ENCODE measurements at regions not wholly inside any gene's neighbourhood (a gene's known extent, or its start where the extent isn't known, plus 50 kb on each side); places are given as distances from the start of the nearest gene placed in this dataset.
"Not testable (repeated sequence)": the region's sequence is repeated elsewhere in the genome, so short reads cannot be mapped to it uniquely, and the experiment has no call there.

- DNase-seq (ENCODE audit: low spot score), result no peak
Observed at GRCh38 chr15:95175914-95176658, 944.7 kb downstream of the MCTP2 start.

GRCh38 chr15:95176794-95177577 lies 945.6 kb downstream of the MCTP2 start:
- no peak for DNase-seq (ENCODE audit: low spot score)

- DNase-seq (ENCODE audit: low spot score), result no peak
Observed at GRCh38 chr15:95180530-95180929, 949.2 kb downstream of the MCTP2 start.

- DNase-seq (ENCODE audit: low spot score), result no peak
Observed at GRCh38 chr15:95182091-95182490, 950.7 kb downstream of the MCTP2 start.

GRCh38 chr15:95192923-95193322 lies 961.6 kb downstream of the MCTP2 start:
- DNase-seq (ENCODE audit: low spot score), result no peak

GRCh38 chr15:95194746-95195145 lies 963.4 kb downstream of the MCTP2 start:
- DNase-seq (ENCODE audit: low spot score), result no peak

DNA sequence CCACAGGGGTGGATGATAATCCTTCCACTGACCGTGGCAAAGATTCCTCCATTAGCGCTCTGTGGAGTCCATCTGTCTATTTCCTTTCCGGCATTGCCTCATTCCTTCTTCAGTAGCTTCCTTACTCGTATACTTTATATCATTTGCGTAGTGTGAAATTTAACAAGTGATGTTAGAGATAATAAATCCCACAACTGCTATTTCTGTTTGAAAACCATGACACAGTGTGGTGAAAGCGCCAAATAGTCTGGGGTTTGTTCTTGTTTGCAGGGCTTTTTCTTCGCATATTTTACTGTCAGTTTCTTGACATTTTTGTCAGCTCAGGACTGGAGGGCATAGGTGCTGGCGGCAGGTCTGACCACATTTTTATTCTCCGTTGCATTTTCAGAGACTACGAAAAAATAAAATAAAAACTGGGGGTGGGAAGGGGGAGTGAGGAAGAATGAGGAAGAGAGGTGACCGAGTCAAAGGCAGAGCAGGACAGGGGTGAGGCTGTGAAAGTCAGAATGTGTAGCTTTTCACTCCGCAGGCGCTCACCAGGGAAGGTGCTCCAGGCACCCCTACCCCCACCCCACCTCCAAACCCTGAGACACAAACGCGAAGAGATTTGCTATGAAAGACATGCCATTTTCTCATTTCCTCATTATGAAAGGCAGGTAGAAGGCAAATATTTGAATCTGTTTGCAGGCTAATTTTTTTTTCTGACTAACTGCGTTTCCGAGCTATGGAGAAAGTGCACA lies 965.0 kb downstream of the MCTP2 start:
- DNase-seq (ENCODE audit: low spot score), result no peak

GRCh38 chr15:95202569-95203349 lies 971.4 kb downstream of the MCTP2 start:
- DNase-seq (ENCODE audit: low spot score), result no peak

GRCh38 chr15:95205077-95205476 lies 973.7 kb downstream of the MCTP2 start:
- DNase-seq (ENCODE audit: low spot score), result no peak

DNA sequence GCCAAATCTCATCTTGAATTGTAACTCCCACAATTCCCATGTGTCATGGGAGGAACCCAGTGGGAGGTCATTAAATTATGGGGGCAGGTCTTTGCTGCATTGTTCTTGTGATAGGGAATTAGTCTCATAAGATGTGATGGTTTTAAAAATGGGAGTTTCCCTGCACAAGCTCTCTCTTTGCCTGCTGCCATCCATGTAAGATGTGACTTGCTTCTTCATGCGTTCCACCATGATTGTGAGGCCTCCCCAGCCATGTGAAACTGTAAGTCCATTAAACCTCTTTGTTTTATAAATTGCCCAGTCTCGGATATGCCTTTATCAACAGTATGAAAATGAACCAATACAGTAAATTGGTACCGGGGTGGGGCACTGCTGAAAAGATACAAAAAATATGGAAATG lies 974.5 kb downstream of the MCTP2 start:
- not testable (repeated sequence) for DNase-seq (ENCODE audit: low spot score)

DNA sequence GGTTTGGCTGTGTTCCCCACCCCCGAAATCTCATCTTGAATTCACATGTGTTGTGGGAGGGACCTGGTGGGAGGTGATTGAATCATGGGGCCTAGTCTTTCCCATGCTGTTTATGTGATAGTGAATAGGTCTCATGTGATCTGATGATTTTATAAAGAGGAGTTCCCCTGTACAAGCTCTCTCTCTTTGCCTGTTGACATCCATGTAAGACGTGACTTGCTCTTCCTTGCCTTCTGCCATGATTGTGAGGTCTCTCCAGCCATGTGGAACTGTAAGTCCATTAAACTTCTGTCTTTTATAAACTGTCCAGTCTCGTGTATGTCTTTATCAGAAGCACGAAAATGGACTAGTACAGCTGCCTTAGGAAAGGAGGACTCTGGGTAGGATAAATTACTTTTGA lies 976.7 kb downstream of the MCTP2 start:
- DNase-seq (ENCODE audit: low spot score), result no peak

- no peak for DNase-seq (ENCODE audit: low spot score)
Observed at GRCh38 chr15:95208988-95209387, 977.6 kb downstream of the MCTP2 start.

DNA sequence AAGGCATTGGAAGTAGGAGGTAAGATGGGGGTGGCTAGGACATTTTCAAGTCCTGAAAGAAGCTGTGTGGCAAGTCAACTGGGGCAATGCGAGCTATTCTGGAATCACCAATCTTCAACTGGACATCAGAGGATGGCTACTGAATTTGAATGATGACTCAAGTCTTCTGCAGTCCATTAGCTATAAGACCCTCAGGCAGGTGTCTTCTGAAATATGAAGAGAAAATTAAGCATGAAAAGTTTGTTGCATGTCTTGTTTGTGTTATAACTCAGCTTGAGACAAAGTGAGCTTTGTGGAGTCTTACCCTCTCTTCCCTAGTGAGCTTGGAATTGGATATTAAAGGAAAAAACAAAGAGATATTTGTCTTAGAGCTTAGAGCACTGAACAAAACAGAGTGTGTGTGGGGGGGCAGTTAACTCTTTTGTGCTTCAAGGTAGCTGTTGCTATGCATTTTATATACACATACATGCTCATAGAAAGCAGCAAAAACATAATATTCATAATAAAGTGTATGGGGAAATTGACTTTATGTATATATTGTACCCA lies 979.1 kb downstream of the MCTP2 start:
- DNase-seq (ENCODE audit: low spot score), result no peak

DNA sequence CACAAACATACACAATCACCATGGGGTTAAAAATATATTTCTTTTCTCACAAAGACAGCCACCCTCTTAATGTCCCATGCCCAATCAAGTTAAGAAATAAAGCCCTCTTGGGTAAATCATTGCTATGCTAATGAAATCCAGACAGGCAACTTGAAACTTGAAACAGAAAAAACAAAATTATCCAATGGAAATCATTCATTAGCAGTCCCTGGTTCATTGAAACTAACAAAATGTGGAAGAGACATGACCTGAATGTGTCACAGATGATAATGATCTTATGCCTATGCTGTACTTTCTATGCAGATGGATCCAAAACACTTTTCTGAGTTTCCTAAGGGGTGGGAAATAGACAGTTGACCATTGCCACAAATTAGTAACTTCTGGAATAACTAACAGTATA lies 983.7 kb downstream of the MCTP2 start:
- DNase-seq (ENCODE audit: low spot score), result no peak

GRCh38 chr15:95226835-95227234 lies 995.5 kb downstream of the MCTP2 start:
- DNase-seq (ENCODE audit: low spot score), result no peak

DNA sequence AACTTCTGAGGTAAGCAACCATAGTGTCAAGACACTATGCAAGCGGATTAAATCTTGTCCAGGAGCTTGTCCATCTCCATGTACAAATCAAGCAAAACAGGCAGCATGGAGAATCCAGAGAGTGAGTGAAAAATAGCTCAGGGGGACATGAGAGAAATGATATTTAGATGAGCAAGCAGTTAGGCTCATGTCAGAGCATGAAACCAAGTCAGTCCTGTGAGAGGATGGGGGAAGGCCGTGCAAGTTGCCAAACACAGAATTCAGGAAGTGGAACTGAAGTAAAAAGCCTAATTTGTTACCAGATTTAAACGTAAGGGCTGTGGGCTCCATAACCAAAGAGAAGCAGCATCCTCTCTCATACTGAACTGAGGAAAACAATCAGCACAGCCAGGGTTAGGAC lies 995.9 kb downstream of the MCTP2 start:
- DNase-seq (ENCODE audit: low spot score), result no peak

DNA sequence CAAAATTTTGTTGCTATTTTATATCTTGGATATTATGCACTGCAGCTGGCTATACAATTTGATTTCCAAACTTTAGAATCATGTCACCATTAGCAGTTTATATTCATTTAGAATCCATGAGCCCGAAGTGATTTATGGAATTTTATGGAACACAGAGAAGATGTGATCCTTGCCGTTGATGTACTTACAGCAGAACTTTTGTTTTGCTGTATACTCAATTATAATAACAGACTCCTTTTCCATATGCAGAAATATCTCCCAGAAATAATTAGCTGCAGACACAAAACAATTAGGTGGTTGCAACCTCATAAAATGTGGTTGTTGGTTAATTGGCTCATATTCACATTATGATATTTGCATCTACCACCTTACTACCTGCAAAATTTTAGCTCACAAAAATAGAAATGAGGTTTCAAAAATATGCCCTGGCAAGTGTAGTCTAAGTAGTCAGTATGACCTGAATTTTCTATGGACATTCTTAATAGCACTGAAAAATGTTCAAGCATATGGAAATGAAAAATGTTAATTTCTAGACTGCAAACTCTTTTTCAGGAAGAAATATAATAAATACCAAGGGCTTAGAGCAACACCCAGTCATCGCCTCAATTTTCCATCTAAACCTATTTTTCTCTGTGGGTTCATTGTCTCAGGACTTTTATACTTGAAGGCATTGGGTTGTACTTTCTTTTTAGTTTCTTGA lies 997.6 kb downstream of the MCTP2 start:
- no peak for DNase-seq (ENCODE audit: low spot score)

GRCh38 chr15:95235033-95235432 lies 1003.7 kb downstream of the MCTP2 start:
- no peak for DNase-seq (ENCODE audit: low spot score)

DNA sequence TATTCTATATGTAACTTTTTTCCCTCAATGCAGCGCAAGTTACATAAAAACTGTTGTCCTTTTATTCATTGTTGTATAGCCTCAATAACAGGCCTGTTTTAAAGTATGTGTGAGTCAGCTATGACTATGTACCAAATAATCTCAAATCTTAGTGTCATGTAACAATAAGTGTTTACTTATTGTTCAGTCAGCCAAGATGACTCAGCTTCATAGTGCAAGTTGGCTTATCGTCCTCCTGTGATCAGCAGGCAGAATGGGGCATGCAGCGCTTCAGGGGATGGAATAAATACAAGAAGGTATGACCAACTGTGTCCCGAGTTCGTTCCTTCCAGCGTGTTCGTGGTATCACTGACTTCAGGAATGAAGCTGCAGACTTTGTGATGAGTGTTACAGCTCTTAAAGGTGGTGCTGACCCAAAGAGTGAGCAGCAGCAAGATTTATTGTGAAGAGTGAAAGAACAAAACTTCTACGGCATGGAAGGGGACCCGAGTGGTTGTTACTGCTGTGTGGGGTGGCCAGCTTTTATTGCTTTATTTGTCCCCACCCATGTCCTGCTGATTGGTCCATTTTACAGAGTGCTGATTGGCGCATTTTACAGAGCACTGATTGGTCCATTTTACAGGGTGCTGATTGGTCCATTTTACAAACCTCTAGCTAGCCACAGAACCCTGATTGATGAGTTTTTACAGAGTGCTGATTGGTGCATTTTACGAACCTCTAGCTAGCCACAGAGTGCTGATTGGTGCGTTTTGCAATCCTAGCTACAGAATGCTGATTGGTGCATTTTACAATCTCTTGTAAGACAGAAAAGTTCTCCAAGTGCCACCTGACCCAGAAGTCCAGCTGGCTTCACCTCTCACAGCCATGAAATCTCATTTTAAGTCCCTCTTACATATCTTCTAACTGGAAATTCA lies 1016.0 kb downstream of the MCTP2 start:
- DNase-seq (ENCODE audit: low spot score), result peak; percentile 66

- no peak for DNase-seq (ENCODE audit: low spot score)
Observed at GRCh38 chr15:95249524-95249923, 1018.2 kb downstream of the MCTP2 start.
